HG02885 (cell line): ENCODE measurements at regions not wholly inside any gene's neighbourhood (a gene's known extent, or its start where the extent isn't known, plus 50 kb on each side); places are given as distances from the start of the nearest gene placed in this dataset.
"Not testable (repeated sequence)": the region's sequence is repeated elsewhere in the genome, so short reads cannot be mapped to it uniquely, and the experiment has no call there.

ENCODE experiments used
- ATAC-seq: cut with Tn5 transposase; IDR thresholded peaks from one replicate; pipeline ENCODE4 v1.9.1; 2021; ENCODE audit warnings: mild to moderate bottlenecking; ENCODE audit not compliant: unreplicated experiment, poor library complexity

- ATAC-seq: no peak
Observed at GRCh38 chr20:48492715-48493070, 335.1 kb downstream of the PREX1 start.

GRCh38 chr20:48492015-48492714 is 335.6 kb downstream of the PREX1 start:
- ATAC-seq: no peak

GRCh38 chr20:48490961-48491831 is 336.6 kb downstream of the PREX1 start:
- ATAC-seq: no peak

GRCh38 chr20:48490341-48490740 is 337.5 kb downstream of the PREX1 start:
- not testable (repeated sequence) for ATAC-seq

GRCh38 chr20:48489656-48490055 is 338.1 kb downstream of the PREX1 start:
- ATAC-seq: no peak

- peak; percentile 41 for ATAC-seq
Observed at GRCh38 chr20:48489046-48489463, 338.7 kb downstream of the PREX1 start.

- ATAC-seq: peak; percentile 44
Observed at GRCh38 chr20:48488334-48489034, 339.3 kb downstream of the PREX1 start.

- ATAC-seq: no peak
Observed at GRCh38 chr20:48486065-48486464, 341.7 kb downstream of the PREX1 start.

- not testable (repeated sequence) for ATAC-seq
Observed at GRCh38 chr20:48485153-48485552, 342.6 kb downstream of the PREX1 start.

- no peak for ATAC-seq
Observed at GRCh38 chr20:48483334-48484066, 344.3 kb downstream of the PREX1 start.

- ATAC-seq: no peak
Observed at GRCh38 chr20:48482790-48483189, 345.0 kb downstream of the PREX1 start.

- ATAC-seq: no peak
Observed at GRCh38 chr20:48480216-48480772, 347.5 kb downstream of the PREX1 start.

GRCh38 chr20:48478806-48479585 is 348.8 kb downstream of the PREX1 start:
- ATAC-seq: no peak

GRCh38 chr20:48478370-48478769 is 349.4 kb downstream of the PREX1 start:
- no peak for ATAC-seq

GRCh38 chr20:48476854-48477253 is 350.9 kb downstream of the PREX1 start:
- ATAC-seq: no peak

- no peak for ATAC-seq
Observed at GRCh38 chr20:48474022-48474421, 353.8 kb downstream of the PREX1 start.

GRCh38 chr20:48471759-48472408 is 355.9 kb downstream of the PREX1 start:
- ATAC-seq: no peak

- ATAC-seq: no peak
Observed at GRCh38 chr20:48471176-48471575, 356.6 kb downstream of the PREX1 start.

GRCh38 chr20:48470141-48470540 is 357.7 kb downstream of the PREX1 start:
- no peak for ATAC-seq
